Suprapubic skin (tissue), 4 donors: ENCODE measurements at regions not wholly inside any gene's neighbourhood (a gene's known extent, or its start where the extent isn't known, plus 50 kb on each side); places are given as distances from the start of the nearest gene placed in this dataset.

Experiments used
- DNase-seq, 2 donors: peaks; one replicate each; pipeline ENCODE4 v3.0.0-alpha.2; 2019; ENCODE audit warnings: low spot score in 2 of 2
- H3K27ac ChIP-seq: fragments of 200-600 bp; sonication (generic); one replicate; pipeline ENCODE4 v1.5.1; 2019
- H3K27me3 ChIP-seq: fragments of 200-600 bp; sonication (generic); one replicate; pipeline ENCODE4 v1.5.1; 2019
- H3K36me3 ChIP-seq: fragments of 200-600 bp; sonication (generic); one replicate; pipeline ENCODE4 v1.5.1; 2019
- H3K4me1 ChIP-seq: fragments of 200-600 bp; sonication (generic); one replicate; pipeline ENCODE4 v1.5.1; 2019
- H3K4me3 ChIP-seq: fragments of 200-600 bp; sonication (generic); one replicate; pipeline ENCODE4 v1.5.1; 2019; ENCODE audit warnings: mild to moderate bottlenecking
- H3K9me3 ChIP-seq: fragments of 200-600 bp; sonication (generic); one replicate; pipeline ENCODE4 v1.5.1; 2019
- CTCF ChIP-seq, 2 donors: fragments of 200-600 bp in 1 of 2; fragments of 450-650 bp in 1 of 2; sonication (generic) in 1 of 2; IDR thresholded peaks; one replicate each; pipeline ENCODE4 v1.5.1; 2016 to 2019; ENCODE audit warnings: antibody characterized with exemption in 2 of 2, mild to moderate bottlenecking in 1 of 2, moderate library complexity in 1 of 2
- EP300 ChIP-seq: sonication (generic); formaldehyde crosslinking; IDR thresholded peaks from one replicate; pipeline ENCODE4 v1.6.1; 2017; ENCODE audit warnings: antibody characterized with exemption
- POLR2A ChIP-seq, 2 donors: fragments of 450-650 bp; IDR thresholded peaks; one replicate each; pipeline ENCODE4 v1.6.1; 2017; ENCODE audit warnings: antibody characterized with exemption in 2 of 2, mild to moderate bottlenecking in 2 of 2, moderate library complexity in 2 of 2
- POLR2AphosphoS5 ChIP-seq, 3 donors: sonication (generic); formaldehyde crosslinking; IDR thresholded peaks; one replicate each; pipeline ENCODE4 v1.6.1; 2017; ENCODE audit warnings: antibody characterized with exemption in 3 of 3
- WGBS: methylation state at CpG from one replicate; pipeline ENCODE4 v1.1.5; 2018; 5-methylcytosine and 5-hydroxymethylcytosine counted together

- no peaks in the 10 kb centered on the region for H3K4me1 ChIP-seq
- H3K4me3 ChIP-seq: no peak overlapping the region
- H3K27me3 ChIP-seq: peaks cover 8% of the 10 kb centered on the region
- H3K27ac ChIP-seq: no peak overlapping the region
- TF ChIP-seq EP300 (no peak), POLR2AphosphoS5 (IDR thresholded peaks at IDR 0.05) (no peak), POLR2A (IDR thresholded peaks at IDR 0.05) (no peak), CTCF (IDR thresholded peaks at IDR 0.05) (no peak)
- H3K36me3 ChIP-seq: no peaks in the 10 kb centered on the region
- H3K9me3 ChIP-seq: no peaks in the 10 kb centered on the region
- no peak for DNase-seq
- 47% methylated on average over 19 of the region's 24 CpGs for WGBS
These were observed 88.8 kb upstream of the SNTG2 start for GRCh38 chr2:861655-862354.

GRCh38 chr2:860259-860855 lies 90.3 kb upstream of the SNTG2 start:
- H3K36me3 ChIP-seq: no peaks in the 10 kb centered on the region
- no peaks in the 10 kb centered on the region for H3K9me3 ChIP-seq
- no peak overlapping the region for H3K4me3 ChIP-seq
- no peaks in the 10 kb centered on the region for H3K4me1 ChIP-seq
- H3K27ac ChIP-seq: no peak overlapping the region
- no peak for DNase-seq
- TF ChIP-seq CTCF (IDR thresholded peaks at IDR 0.05) (no peak), EP300 (no peak), POLR2AphosphoS5 (IDR thresholded peaks at IDR 0.05) (no peak), POLR2A (IDR thresholded peaks at IDR 0.05) (no peak)
- WGBS: 75% methylated on average over 12 of the region's 14 CpGs
- peaks cover 8% of the 10 kb centered on the region for H3K27me3 ChIP-seq

GRCh38 chr2:858646-859045 lies 92.0 kb upstream of the SNTG2 start:
- TF ChIP-seq EP300 (no peak), CTCF (IDR thresholded peaks at IDR 0.05) (no peak), POLR2AphosphoS5 (IDR thresholded peaks at IDR 0.05) (no peak), POLR2A (IDR thresholded peaks at IDR 0.05) (no peak)
- no peak overlapping the region for H3K27ac ChIP-seq
- no peak for DNase-seq

GRCh38 chr2:857937-858336 lies 92.7 kb upstream of the SNTG2 start:
- DNase-seq: no peak
- H3K9me3 ChIP-seq: no peaks in the 10 kb centered on the region
- peaks cover 8% of the 10 kb centered on the region for H3K27me3 ChIP-seq
- H3K27ac ChIP-seq: no peak overlapping the region
- H3K36me3 ChIP-seq: no peaks in the 10 kb centered on the region
- TF ChIP-seq POLR2A (IDR thresholded peaks at IDR 0.05) (no peak), CTCF (IDR thresholded peaks at IDR 0.05) (no peak), EP300 (no peak), POLR2AphosphoS5 (IDR thresholded peaks at IDR 0.05) (no peak)
- WGBS: 63% methylated on average over 6 of the region's 6 CpGs
- no peak overlapping the region for H3K4me3 ChIP-seq
- no peaks in the 10 kb centered on the region for H3K4me1 ChIP-seq

More at GRCh38 chr2:858646-859045, 92.0 kb upstream of the SNTG2 start:
- Histone ChIP-seq H3K9me3 (no peaks in the 10 kb centered on the region), H3K36me3 (no peaks in the 10 kb centered on the region), H3K4me1 (no peaks in the 10 kb centered on the region), H3K27me3 (peaks cover 8% of the 10 kb centered on the region), H3K4me3 (no peak overlapping the region)
- WGBS: 81% methylated on average over 7 of the region's 7 CpGs

GRCh38 chr2:857081-857480 lies 93.6 kb upstream of the SNTG2 start:
- Histone ChIP-seq H3K9me3 (no peaks in the 10 kb centered on the region), H3K27ac (no peak overlapping the region), H3K4me3 (no peak overlapping the region), H3K27me3 (peaks cover 5% of the 10 kb centered on the region), H3K36me3 (no peaks in the 10 kb centered on the region), H3K4me1 (no peaks in the 10 kb centered on the region)
- no peak for TF ChIP-seq POLR2AphosphoS5 (IDR thresholded peaks at IDR 0.05)
- no peak for TF ChIP-seq POLR2A (IDR thresholded peaks at IDR 0.05)
- DNase-seq: no peak
- 83% methylated on average over 8 of the region's 8 CpGs for WGBS
